GM12892 (cell line): ENCODE measurements at regions not wholly inside any gene's neighbourhood (a gene's known extent, or its start where the extent isn't known, plus 50 kb on each side); places are given as distances from the start of the nearest gene placed in this dataset.

Experiments
- POLR2A ChIP-seq: IDR thresholded peaks from 2 replicates; pipeline ENCODE4 v1.6.1; 2011; ENCODE audit warnings: low read depth, low read length, control low read depth
- POLR2AphosphoS5 ChIP-seq: IDR thresholded peaks from 2 replicates; pipeline ENCODE4 v1.6.1; 2011; ENCODE audit warnings: low read depth, low read length, control low read depth

DNA sequence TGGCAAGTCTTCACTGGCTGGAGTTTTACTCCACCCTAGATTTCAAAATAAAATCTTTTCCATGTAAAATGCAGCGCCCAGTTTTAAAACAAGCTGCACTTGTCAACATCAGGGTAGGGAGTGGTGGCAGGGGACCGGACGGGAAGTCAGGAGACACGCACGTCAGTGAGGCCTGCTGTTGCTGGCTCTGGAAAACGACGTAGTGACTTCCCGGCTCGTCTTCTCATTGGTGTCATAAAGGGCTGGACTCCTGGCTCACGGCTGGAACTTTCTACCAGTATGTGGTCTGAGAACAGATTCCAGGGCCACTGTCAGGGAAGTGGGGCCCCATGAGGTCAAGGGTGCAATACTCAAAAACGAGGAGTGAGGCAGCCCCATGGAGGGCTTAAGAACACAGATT is 64.2 kb upstream of the FOXN3 start:
- no peak for TF ChIP-seq POLR2A
- TF ChIP-seq POLR2AphosphoS5 = no peak
